H9 (cell line): ENCODE measurements at regions not wholly inside any gene's neighbourhood (a gene's known extent, or its start where the extent isn't known, plus 50 kb on each side); places are given as distances from the start of the nearest gene placed in this dataset.
"Not testable (repeated sequence)": the region's sequence is repeated elsewhere in the genome, so short reads cannot be mapped to it uniquely, and the experiment has no call there.

Source experiments
- DNase-seq: peaks from one replicate; pipeline ENCODE4 v3.0.0-alpha.2; 2017
- H2AFZ ChIP-seq: one replicate; pipeline ENCODE4 v1.6.1; 2013; ENCODE audit warnings: mild to moderate bottlenecking, low read length, control low read depth, moderate library complexity
- H2AK5ac ChIP-seq: 2 replicates; pipeline ENCODE4 v1.6.1; 2013; ENCODE audit warnings: low read length, control low read depth, mixed read lengths; ENCODE audit not compliant: insufficient read length
- H2BK120ac ChIP-seq: one replicate; pipeline ENCODE4 v1.6.1; 2013; ENCODE audit warnings: low read depth, mild to moderate bottlenecking, low read length, control low read depth, inconsistent platforms; ENCODE audit not compliant: poor library complexity, severe bottlenecking
- H2BK12ac ChIP-seq: 2 replicates; pipeline ENCODE4 v1.6.1; 2013; ENCODE audit warnings: low read length, control low read depth, mixed read lengths, low read depth; ENCODE audit not compliant: insufficient read length
- H2BK15ac ChIP-seq: 2 replicates; pipeline ENCODE4 v1.6.1; 2013; ENCODE audit warnings: low read depth, low read length, control low read depth
- H2BK20ac ChIP-seq: one replicate; pipeline ENCODE4 v1.6.1; 2013; ENCODE audit warnings: low read depth, mild to moderate bottlenecking, low read length, control low read depth, inconsistent platforms; ENCODE audit not compliant: poor library complexity, severe bottlenecking
- H2BK5ac ChIP-seq: 2 replicates; pipeline ENCODE4 v1.6.1; 2013; ENCODE audit warnings: low read length, control low read depth, mixed read lengths; ENCODE audit not compliant: insufficient read length
- H3K14ac ChIP-seq: 2 replicates; pipeline ENCODE4 v1.6.1; 2013; ENCODE audit warnings: low read length, control low read depth; ENCODE audit not compliant: insufficient read depth
- H3K18ac ChIP-seq: 2 replicates; pipeline ENCODE4 v1.6.1; 2013; ENCODE audit warnings: low read depth, mild to moderate bottlenecking, mixed read lengths, low read length, control low read depth; ENCODE audit not compliant: insufficient read length
- H3K23ac ChIP-seq: 2 replicates; pipeline ENCODE4 v1.6.1; 2013; ENCODE audit warnings: low read length, control low read depth, mixed read lengths, low read depth; ENCODE audit not compliant: insufficient read length
- H3K23me2 ChIP-seq: 2 replicates; pipeline ENCODE4 v1.6.1; 2013; ENCODE audit warnings: low read depth, mild to moderate bottlenecking, mixed read lengths, low read length, control low read depth; ENCODE audit not compliant: insufficient read length, poor library complexity, severe bottlenecking
- H3K27ac ChIP-seq: 2 replicates; pipeline ENCODE4 v1.5.1; 2013; ENCODE audit warnings: low read length, control low read depth, mixed read lengths, low read depth; ENCODE audit not compliant: insufficient read length
- H3K27me3 ChIP-seq: 2 replicates; pipeline ENCODE4 v1.6.1; 2013; ENCODE audit warnings: low read length, control low read depth, inconsistent platforms; ENCODE audit not compliant: insufficient read depth
- H3K4ac ChIP-seq: 2 replicates; pipeline ENCODE4 v1.6.1; 2013; ENCODE audit warnings: low read depth, mild to moderate bottlenecking, control low read depth, inconsistent platforms, low read length, moderate library complexity
- H3K4me1 ChIP-seq: 2 replicates; pipeline ENCODE4 v1.6.1; 2013; ENCODE audit warnings: low read length, control low read depth, inconsistent platforms; ENCODE audit not compliant: insufficient read depth
- H3K4me2 ChIP-seq: 2 replicates; pipeline ENCODE4 v1.6.1; 2013; ENCODE audit warnings: low read length, control low read depth, mixed read lengths; ENCODE audit not compliant: insufficient read length, insufficient read depth
- H3K56ac ChIP-seq: 2 replicates; pipeline ENCODE4 v1.6.1; 2013; ENCODE audit warnings: low read depth, mild to moderate bottlenecking, mixed read lengths, low read length, control low read depth; ENCODE audit not compliant: insufficient read length
- H3K79me1 ChIP-seq: 2 replicates; pipeline ENCODE4 v1.6.1; 2013; ENCODE audit warnings: low read depth, mild to moderate bottlenecking, moderate library complexity, low read length, control low read depth, inconsistent platforms; ENCODE audit not compliant: insufficient read depth, poor library complexity, severe bottlenecking
- H3K79me2 ChIP-seq: 2 replicates; pipeline ENCODE4 v1.6.1; 2013; ENCODE audit warnings: low read length, control low read depth, inconsistent platforms; ENCODE audit not compliant: insufficient read depth
- H3K9ac ChIP-seq: 2 replicates; pipeline ENCODE4 v1.6.1; 2013; ENCODE audit warnings: low read length, control low read depth, mixed read lengths; ENCODE audit not compliant: insufficient read length; ENCODE audit errors: extremely low read depth
- H3K9me3 ChIP-seq: one replicate; pipeline ENCODE4 v1.6.1; 2013; ENCODE audit warnings: low read depth, low read length, inconsistent platforms; ENCODE audit not compliant: control insufficient read depth
- H3T11ph ChIP-seq: one replicate; pipeline ENCODE4 v1.6.1; 2013; ENCODE audit warnings: mild to moderate bottlenecking, low read length, control low read depth, inconsistent platforms
- H4K20me1 ChIP-seq: one replicate; pipeline ENCODE4 v1.6.1; 2013; ENCODE audit not compliant: control insufficient read depth, insufficient read length, insufficient read depth
- H4K5ac ChIP-seq: 2 replicates; pipeline ENCODE4 v1.6.1; 2013; ENCODE audit warnings: low read depth, mild to moderate bottlenecking, mixed read lengths, low read length, control low read depth; ENCODE audit not compliant: insufficient read length
- H4K8ac ChIP-seq: replicated peaks from 2 replicates; pipeline ENCODE4 v1.6.1; 2013; ENCODE audit warnings: low read length, control low read depth, mixed read lengths, low read depth; ENCODE audit not compliant: insufficient read length
- H4K91ac ChIP-seq: 2 replicates; pipeline ENCODE4 v1.6.1; 2013; ENCODE audit warnings: low read depth, mild to moderate bottlenecking, moderate library complexity, mixed read lengths, low read length, control low read depth; ENCODE audit not compliant: insufficient read length
- H3K27ac Mint-ChIP-seq, 3 experiments: 2 replicates in 2 of 3; 3 replicates in 1 of 3; pipeline ENCODE4 v1.8.0; 2020 to 2021; ENCODE audit warnings: mixed read lengths in 3 of 3, mild to moderate bottlenecking in 1 of 3, moderate library complexity in 1 of 3
- H3K27me3 Mint-ChIP-seq: 2 replicates; pipeline ENCODE4 v1.8.0; 2021; ENCODE audit warnings: low read depth, mild to moderate bottlenecking, moderate library complexity, mixed read lengths
- H3K36me3 Mint-ChIP-seq, 3 experiments: 2 replicates in 2 of 3; 3 replicates in 1 of 3; pipeline ENCODE4 v1.8.0; 2020 to 2021; ENCODE audit warnings: low read depth in 3 of 3, mixed read lengths in 3 of 3; ENCODE audit not compliant: insufficient read depth in 1 of 3
- H3K4me1 Mint-ChIP-seq, 2 experiments: 2 replicates each; pipeline ENCODE4 v1.8.0; 2020; ENCODE audit warnings: mixed read lengths in 2 of 2
- H3K4me3 Mint-ChIP-seq, 2 experiments: 2 replicates in 1 of 2; 3 replicates in 1 of 2; pipeline ENCODE4 v1.8.0; 2020 to 2021; ENCODE audit warnings: mild to moderate bottlenecking in 2 of 2, mixed read lengths in 2 of 2, moderate library complexity in 1 of 2
- H3K9me3 Mint-ChIP-seq, 2 experiments: 2 replicates in 1 of 2; 3 replicates in 1 of 2; pipeline ENCODE4 v1.8.0; 2020; ENCODE audit warnings: mild to moderate bottlenecking in 2 of 2, mixed read lengths in 2 of 2, moderate library complexity in 1 of 2
- CTCF ChIP-seq: fragments of 200-600 bp; sonication (generic); conservative IDR thresholded peaks from 3 replicates; pipeline ENCODE4 v1.8.0; 2021; ENCODE audit warnings: antibody characterized with exemption, mild to moderate bottlenecking
- WGBS: extraction: QIAGEN DNeasy Blood & Tissue Kit; methylation state at CpG from one replicate; pipeline ENCODE4 v1.1.7; 2013; ENCODE audit warnings: missing lambda C conversion rate, low lambda C conversion rate, mixed read lengths; ENCODE audit not compliant: insufficient read length; ENCODE audit errors: extremely low coverage; 5-methylcytosine and 5-hydroxymethylcytosine counted together

GRCh38 chr6:78781001-78781400, 86.3 kb upstream of the IRAK1BP1 start:
- Histone ChIP-seq H4K8ac (no peak overlapping the region), H3K9ac (no peak overlapping the region), H3K4me2 (no peak overlapping the region), H2BK120ac (no peak overlapping the region), H3K4me1 (no peaks in the 10 kb centered on the region), H3K4ac (no peak overlapping the region), H2BK20ac (no peak overlapping the region), H2BK5ac (no peak overlapping the region), H4K91ac (no peak overlapping the region), H3K79me1 (no peaks in the 10 kb centered on the region), H4K20me1 (no peaks in the 10 kb centered on the region), H4K5ac (no peak overlapping the region), H2AK5ac (no peak overlapping the region), H3K23me2 (no peaks in the 10 kb centered on the region), H3K18ac (no peak overlapping the region), H3K79me2 (no peaks in the 10 kb centered on the region), H3K56ac (no peak overlapping the region), H3K14ac (no peak overlapping the region), H3K23ac (no peak overlapping the region), H2AFZ (no peak overlapping the region), H2BK12ac (no peak overlapping the region), H3K27ac (no peak overlapping the region), H2BK15ac (no peak overlapping the region), H3K27me3 (no peaks in the 10 kb centered on the region), H3K9me3 (no peaks in the 10 kb centered on the region), H3T11ph (no peak overlapping the region)
- no peak overlapping the region for H3K27ac Mint-ChIP-seq
- H3K27me3 Mint-ChIP-seq = peaks cover 7% of the 10 kb centered on the region; the same call in 1 of the 2 replicates
- H3K4me1 Mint-ChIP-seq = peaks cover 0 to 2% of the 10 kb centered on the region in 2 experiments; a peak in 1 of 4 replicates
- H3K9me3 Mint-ChIP-seq = peaks cover 16 to 22% of the 10 kb centered on the region in 2 experiments
- H3K4me3 Mint-ChIP-seq = no peak overlapping the region
- no peak for DNase-seq
- H3K36me3 Mint-ChIP-seq = peaks cover 8 to 24% (median 9%) of the 10 kb centered on the region in 3 experiments; a peak in 6 of 7 replicates
- no peak for TF ChIP-seq CTCF
- no CpG with 5 or more reads among the region's 4 CpGs for WGBS

- WGBS = no CpG with 5 or more reads among the region's 6 CpGs
- not testable (repeated sequence) for H3K79me2 ChIP-seq, H3K27ac Mint-ChIP-seq, H3K23ac ChIP-seq, H3K9me3 ChIP-seq, H3K4me1 ChIP-seq, H2BK15ac ChIP-seq, H3K4me1 Mint-ChIP-seq, H3K23me2 ChIP-seq, H2BK12ac ChIP-seq, H3K4ac ChIP-seq, H4K5ac ChIP-seq, DNase-seq, H2AK5ac ChIP-seq, H3K27me3 Mint-ChIP-seq, H3K9ac ChIP-seq, H3K79me1 ChIP-seq, H3K56ac ChIP-seq, H3K14ac ChIP-seq, H4K20me1 ChIP-seq, H2BK5ac ChIP-seq, H4K8ac ChIP-seq, H3T11ph ChIP-seq, H4K91ac ChIP-seq, H2BK20ac ChIP-seq, H3K27ac ChIP-seq, H2AFZ ChIP-seq, H2BK120ac ChIP-seq, H3K4me2 ChIP-seq, H3K18ac ChIP-seq, H3K4me3 Mint-ChIP-seq, H3K27me3 ChIP-seq
- peaks cover 19 to 25% of the 10 kb centered on the region in 2 experiments for H3K9me3 Mint-ChIP-seq
- peaks cover 8 to 24% (median 9%) of the 10 kb centered on the region in 3 experiments; a peak in 6 of 7 replicates for H3K36me3 Mint-ChIP-seq
Observed at GRCh38 chr6:78783366-78783765, 84.0 kb upstream of the IRAK1BP1 start.
